ENCODE measurements at regions not wholly inside any gene's neighbourhood (a gene's known extent, or its start where the extent isn't known, plus 50 kb on each side); places are given as distances from the start of the nearest gene placed in this dataset.

- Histone ChIP-seq H3K27me3 (replicated peaks; ENCODE audit: insufficient read depth, low read depth, low read length, poor library complexity) (no peaks in the 10 kb centered on the region), H3K9me3 (ENCODE audit: low read depth, low read length, poor library complexity, severe bottlenecking) (no peaks in the 10 kb centered on the region), H3K27ac (ENCODE audit: low read depth, low read length, poor library complexity, severe bottlenecking) (no peak overlapping the region), H3K4me1 (ENCODE audit: insufficient read depth, low read length, poor library complexity, severe bottlenecking) (no peaks in the 10 kb centered on the region), H3K4me3 (ENCODE audit: low read depth, low read length, poor library complexity, severe bottlenecking) (no peak overlapping the region), H3K36me3 (ENCODE audit: insufficient read depth, low read length, poor library complexity, severe bottlenecking) (no peaks in the 10 kb centered on the region)
- ChIA-PET POLR2A (ENCODE audit: low non-redundant PET) (no interaction called here), CTCF (no interaction called here)
- no TSS peak for BruUV-seq (replicated peaks)
- intact Hi-C loops (cut with micrococcal nuclease; ENCODE audit: unreplicated experiment): no loop called here
- no peak for TF ChIP-seq EZH2 (IDR thresholded peaks at IDR 0.05; ENCODE audit: borderline replicate concordance, low read depth, low read length, poor library complexity, severe bottlenecking)
- DNase-seq (ENCODE audit: low spot score): no peak
These were observed 87.4 kb upstream of the CLDN5 start for GRCh38 chr22:19611590-19611989.

GRCh38 chr22:19612866-19613572 lies 88.8 kb upstream of the CLDN5 start:
- no peaks in the 10 kb centered on the region for H3K36me3 ChIP-seq (ENCODE audit: insufficient read depth, low read length, poor library complexity, severe bottlenecking)
- H3K4me3 ChIP-seq (ENCODE audit: low read depth, low read length, poor library complexity, severe bottlenecking): no peak overlapping the region
- TF ChIP-seq EZH2 (IDR thresholded peaks at IDR 0.05; ENCODE audit: borderline replicate concordance, low read depth, low read length, poor library complexity, severe bottlenecking) (no peak), CTCF (conservative IDR thresholded peaks at IDR 0.05; ENCODE audit: low read depth, low read length) (no peak)
- ChIA-PET CTCF (no interaction called here), POLR2A (ENCODE audit: low non-redundant PET) (no interaction called here)
- H3K27ac ChIP-seq (ENCODE audit: low read depth, low read length, poor library complexity, severe bottlenecking): no peak overlapping the region
- H3K9me3 ChIP-seq (ENCODE audit: low read depth, low read length, poor library complexity, severe bottlenecking): no peaks in the 10 kb centered on the region
- H3K4me1 ChIP-seq (ENCODE audit: insufficient read depth, low read length, poor library complexity, severe bottlenecking): no peaks in the 10 kb centered on the region
- no peak for DNase-seq (ENCODE audit: low spot score)
- intact Hi-C loops (cut with micrococcal nuclease; ENCODE audit: unreplicated experiment): no loop called here
- no peaks in the 10 kb centered on the region for H3K27me3 ChIP-seq (replicated peaks; ENCODE audit: insufficient read depth, low read depth, low read length, poor library complexity)
- no TSS peak for BruUV-seq (replicated peaks)

- Histone ChIP-seq H3K4me3 (ENCODE audit: low read depth, low read length, poor library complexity, severe bottlenecking) (no peak overlapping the region), H3K27me3 (replicated peaks; ENCODE audit: insufficient read depth, low read depth, low read length, poor library complexity) (no peaks in the 10 kb centered on the region), H3K36me3 (ENCODE audit: insufficient read depth, low read length, poor library complexity, severe bottlenecking) (no peaks in the 10 kb centered on the region), H3K4me1 (ENCODE audit: insufficient read depth, low read length, poor library complexity, severe bottlenecking) (no peaks in the 10 kb centered on the region), H3K27ac (ENCODE audit: low read depth, low read length, poor library complexity, severe bottlenecking) (no peak overlapping the region), H3K9me3 (ENCODE audit: low read depth, low read length, poor library complexity, severe bottlenecking) (no peaks in the 10 kb centered on the region)
- no peak for DNase-seq (ENCODE audit: low spot score)
- no TSS peak for BruUV-seq (replicated peaks)
- ChIA-PET POLR2A (ENCODE audit: low non-redundant PET) (no interaction called here), CTCF (no interaction called here)
- no peak for TF ChIP-seq EZH2 (IDR thresholded peaks at IDR 0.05; ENCODE audit: borderline replicate concordance, low read depth, low read length, poor library complexity, severe bottlenecking)
- intact Hi-C loops (cut with micrococcal nuclease; ENCODE audit: unreplicated experiment): no loop called here
These were observed 90.3 kb upstream of the CLDN5 start for GRCh38 chr22:19614536-19614863.

GRCh38 chr22:19615001-19615461 lies 90.8 kb upstream of the CLDN5 start:
- H3K4me3 ChIP-seq (ENCODE audit: low read depth, low read length, poor library complexity, severe bottlenecking): no peak overlapping the region
- no peaks in the 10 kb centered on the region for H3K27me3 ChIP-seq (replicated peaks; ENCODE audit: insufficient read depth, low read depth, low read length, poor library complexity)
- H3K9me3 ChIP-seq (ENCODE audit: low read depth, low read length, poor library complexity, severe bottlenecking): no peaks in the 10 kb centered on the region
- no peaks in the 10 kb centered on the region for H3K36me3 ChIP-seq (ENCODE audit: insufficient read depth, low read length, poor library complexity, severe bottlenecking)
- ChIA-PET POLR2A (ENCODE audit: low non-redundant PET) (no interaction called here), CTCF (no interaction called here)
- H3K4me1 ChIP-seq (ENCODE audit: insufficient read depth, low read length, poor library complexity, severe bottlenecking): no peaks in the 10 kb centered on the region
- BruUV-seq (replicated peaks): no TSS peak
- intact Hi-C loops (cut with micrococcal nuclease; ENCODE audit: unreplicated experiment): no loop called here
- no peak for DNase-seq (ENCODE audit: low spot score)
- H3K27ac ChIP-seq (ENCODE audit: low read depth, low read length, poor library complexity, severe bottlenecking): no peak overlapping the region
- TF ChIP-seq CTCF (conservative IDR thresholded peaks at IDR 0.05; ENCODE audit: low read depth, low read length) (no peak), EZH2 (IDR thresholded peaks at IDR 0.05; ENCODE audit: borderline replicate concordance, low read depth, low read length, poor library complexity, severe bottlenecking) (no peak)
